ENCODE measurements at regions not wholly inside any gene's neighbourhood (a gene's known extent, or its start where the extent isn't known, plus 50 kb on each side); places are given as distances from the start of the nearest gene placed in this dataset.

GRCh38 chr22:27456696-27457503 lies 344.7 kb downstream of the MN1 start:
- no peak for DNase-seq (ENCODE audit: low spot score)

DNA sequence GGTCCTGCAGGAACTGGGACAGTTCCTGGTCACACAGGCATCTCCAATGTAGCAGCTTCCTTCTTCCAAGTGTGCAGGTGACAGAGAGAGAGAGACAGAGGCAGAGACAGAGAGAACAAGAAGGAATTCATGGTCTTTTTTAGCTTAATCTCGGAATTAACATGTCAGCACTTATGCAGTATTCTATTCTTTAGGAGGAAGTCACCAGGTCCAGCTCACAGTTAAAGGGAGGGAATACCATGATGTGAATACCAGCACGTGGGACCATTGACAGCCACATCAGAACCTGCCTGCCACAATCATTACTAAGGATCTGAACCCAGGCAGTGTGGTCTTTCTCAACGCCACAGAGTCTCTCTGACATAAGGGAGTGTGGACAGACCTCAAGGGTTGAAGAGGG lies 341.6 kb downstream of the MN1 start:
- no peak for DNase-seq (ENCODE audit: low spot score)

DNA sequence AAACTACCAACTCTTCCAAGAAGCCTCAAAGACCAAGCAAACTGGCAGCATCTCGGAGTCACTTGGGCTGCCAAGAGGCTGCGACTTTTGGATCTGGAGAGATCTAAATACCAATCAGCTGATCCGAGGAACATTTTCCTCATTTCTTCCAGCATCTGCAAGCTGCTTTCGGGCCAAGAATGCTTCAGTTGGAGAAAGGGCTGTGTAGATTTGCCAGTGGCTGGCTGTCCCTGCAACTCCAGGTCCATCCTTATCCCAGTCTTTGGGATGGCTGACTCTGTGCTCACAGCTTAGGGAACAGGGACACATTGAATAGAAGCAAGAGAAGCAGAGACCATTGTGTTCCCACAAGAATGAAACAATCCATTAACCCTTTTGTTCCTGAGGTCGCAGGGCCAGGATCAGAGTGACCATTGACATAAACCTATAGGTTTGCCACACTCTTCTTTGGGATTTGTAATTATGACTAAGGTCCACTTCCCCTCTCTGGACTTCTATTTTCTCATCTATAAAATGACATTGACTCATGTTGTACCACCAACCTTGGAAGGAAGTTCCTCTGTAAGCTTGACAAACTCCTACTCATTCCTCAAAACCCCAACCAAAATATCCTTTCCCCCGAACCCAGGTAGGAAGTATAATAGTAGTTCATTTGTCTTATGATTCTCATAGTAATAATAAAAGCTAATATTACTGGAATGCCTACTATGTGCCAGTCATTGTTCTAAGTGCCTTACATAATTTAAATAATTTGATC lies 340.8 kb downstream of the MN1 start:
- no peak for DNase-seq (ENCODE audit: low spot score)

DNA sequence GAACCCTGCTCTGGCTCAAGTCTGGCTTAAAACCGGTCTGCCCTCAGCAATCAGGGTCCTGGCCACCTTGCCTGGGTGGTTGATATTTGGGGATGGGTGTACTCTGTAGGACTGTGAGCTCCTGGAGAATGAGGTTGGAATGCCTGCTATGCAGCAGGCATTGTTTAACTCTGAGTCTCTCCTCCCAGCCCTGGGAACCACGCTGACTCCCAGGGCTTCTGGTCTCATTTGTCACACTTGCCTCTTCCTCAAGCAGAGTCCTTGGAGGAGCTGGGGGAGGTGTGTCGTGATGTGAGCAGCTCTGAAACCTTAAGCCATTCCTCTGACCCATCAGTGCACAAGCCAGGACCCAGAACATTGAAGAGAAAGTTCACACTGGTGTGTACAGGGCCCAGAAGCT lies 340.1 kb downstream of the MN1 start:
- no peak for DNase-seq (ENCODE audit: low spot score)

DNA sequence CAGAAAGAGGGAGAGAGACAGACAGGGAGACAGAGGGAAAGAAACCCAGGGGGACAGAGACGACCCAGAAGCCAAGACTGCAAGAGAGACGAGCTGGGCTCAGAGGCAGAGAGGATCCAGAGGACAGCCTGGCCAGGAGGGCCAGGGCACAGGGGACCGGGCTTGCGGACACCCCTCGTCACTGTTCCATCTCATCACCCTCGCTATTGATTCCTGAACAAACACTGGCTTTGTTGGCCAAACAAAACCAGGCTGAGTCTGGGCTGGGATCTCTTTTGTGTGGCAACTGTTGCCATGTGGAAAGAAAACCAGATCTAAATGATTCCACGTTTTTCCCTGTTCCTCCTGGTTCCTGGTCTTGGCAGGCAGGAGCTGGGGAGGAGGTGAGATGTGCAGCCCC lies 339.4 kb downstream of the MN1 start:
- DNase-seq (ENCODE audit: low spot score), result no peak

DNA sequence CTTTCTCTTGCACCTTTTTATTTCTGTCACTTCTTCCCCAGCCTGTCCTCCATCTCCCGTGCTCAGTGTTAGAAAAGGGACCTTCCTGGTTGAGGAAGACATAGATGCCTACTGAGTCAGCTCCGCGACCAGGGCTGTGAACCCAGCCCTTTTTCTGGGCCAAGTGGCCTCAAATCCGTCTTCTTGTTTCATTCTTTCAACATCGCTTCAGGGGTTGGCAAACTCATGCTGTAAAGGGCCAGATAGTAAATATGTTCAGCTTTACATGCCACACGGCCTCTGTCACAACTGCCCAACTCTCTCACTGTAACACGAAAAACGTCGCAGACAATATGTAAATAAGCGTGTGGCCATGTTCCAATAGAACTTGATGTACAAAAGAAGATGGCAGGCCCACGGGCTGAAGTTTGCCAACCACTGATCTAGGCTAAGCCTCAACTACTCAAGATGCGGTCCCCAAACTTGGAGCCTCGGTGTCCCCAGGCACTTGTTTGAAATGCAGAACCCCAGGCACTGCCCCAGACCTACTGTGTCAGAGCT lies 338.4 kb downstream of the MN1 start:
- DNase-seq (ENCODE audit: low spot score), result no peak

DNA sequence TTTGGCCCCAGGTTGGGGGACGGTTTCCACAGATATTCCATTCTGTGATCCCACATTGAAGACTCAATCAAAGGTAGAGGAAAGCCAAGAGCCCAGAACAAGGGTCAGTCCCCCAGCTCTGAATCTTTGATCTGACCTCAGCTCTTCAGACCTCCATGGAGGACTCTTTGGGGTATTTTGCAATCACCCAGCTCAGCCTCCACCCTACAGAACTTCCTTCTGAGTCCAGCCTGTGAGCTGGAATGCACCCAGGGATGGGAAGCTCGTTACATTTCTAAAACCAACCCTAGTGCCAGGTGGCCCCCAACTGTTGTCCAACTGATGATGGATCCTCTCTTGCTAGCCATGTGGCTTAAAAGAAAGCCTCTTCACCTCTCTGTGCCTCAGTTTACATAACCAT lies 335.3 kb downstream of the MN1 start:
- no peak for DNase-seq (ENCODE audit: low spot score)

DNA sequence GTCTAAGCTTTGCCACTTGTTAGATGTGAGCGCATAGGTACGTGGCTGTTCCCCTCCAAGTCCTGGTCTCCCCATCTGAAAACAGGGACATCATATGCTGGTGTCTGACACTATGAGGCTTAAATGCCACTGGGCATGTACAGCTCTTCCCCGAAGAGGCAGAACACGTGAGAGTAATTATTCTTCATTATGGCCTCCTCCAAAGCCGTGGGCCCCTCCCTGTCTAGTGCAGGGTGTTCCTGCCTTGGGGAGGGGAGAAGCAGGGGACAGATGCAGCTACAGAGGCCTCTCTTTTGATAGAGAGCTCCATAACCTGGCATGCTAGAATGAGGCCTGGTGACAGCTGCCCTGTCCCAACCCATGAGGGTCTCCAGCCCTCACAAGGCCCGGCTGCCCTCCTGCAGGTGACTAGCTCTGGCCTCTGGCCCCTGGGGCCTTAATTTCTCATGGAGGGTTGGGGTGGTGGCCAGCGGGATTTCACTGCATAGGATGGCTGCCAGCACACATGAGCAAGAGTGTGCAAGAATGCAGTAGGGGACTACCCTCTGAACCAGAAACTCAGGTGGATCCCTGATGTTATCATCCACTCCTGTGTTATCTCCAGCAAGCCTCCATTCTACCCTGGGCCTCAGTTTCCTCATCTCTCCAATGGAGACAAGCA lies 334.6 kb downstream of the MN1 start:
- no peak for DNase-seq (ENCODE audit: low spot score)

GRCh38 chr22:27467711-27468110 lies 333.8 kb downstream of the MN1 start:
- no peak for DNase-seq (ENCODE audit: low spot score)

DNA sequence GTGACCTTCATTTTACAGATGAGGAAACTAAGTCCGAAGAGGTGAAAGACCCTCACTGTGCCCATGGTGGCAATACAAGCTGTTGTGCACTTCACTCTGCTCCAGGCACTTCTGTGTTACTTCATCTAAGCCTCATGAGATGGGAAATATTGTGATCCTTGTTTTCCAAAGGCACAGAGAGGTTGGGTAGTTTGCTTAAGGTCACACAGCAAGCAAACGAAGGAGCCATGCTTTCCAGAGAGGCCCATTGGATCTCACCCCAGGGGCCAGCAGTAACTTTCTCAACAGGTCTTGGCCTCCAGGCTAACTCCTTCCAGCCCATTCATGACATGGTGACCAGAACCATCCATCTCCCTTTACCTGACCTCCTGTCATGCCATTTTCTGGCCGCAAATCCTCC lies 332.8 kb downstream of the MN1 start:
- no peak for DNase-seq (ENCODE audit: low spot score)

- DNase-seq (ENCODE audit: low spot score), result no peak
These were observed 331.3 kb downstream of the MN1 start for GRCh38 chr22:27470169-27470772.

- no peak for DNase-seq (ENCODE audit: low spot score)
These were observed 328.6 kb downstream of the MN1 start for GRCh38 chr22:27472975-27473374.

DNA sequence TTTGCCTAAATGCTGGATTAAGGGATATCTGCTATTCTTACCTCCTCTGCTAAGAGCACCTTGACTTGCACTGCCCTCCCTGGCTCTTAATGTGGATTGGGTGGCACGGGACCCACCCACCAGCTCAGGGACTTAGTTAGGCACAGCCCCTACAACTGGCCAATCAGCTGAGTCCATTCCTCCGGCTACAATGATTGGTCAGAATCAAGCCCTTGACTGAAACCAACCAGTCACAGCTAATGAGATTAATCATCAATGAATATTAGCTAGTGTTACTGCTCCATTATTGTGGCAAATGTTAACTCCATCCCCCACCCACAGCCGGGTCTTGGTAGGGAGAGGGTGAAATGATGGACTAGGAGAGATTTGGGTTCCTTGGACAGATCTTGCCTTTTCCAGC lies 328.0 kb downstream of the MN1 start:
- DNase-seq (ENCODE audit: low spot score), result no peak

- DNase-seq (ENCODE audit: low spot score), result no peak
These were observed 327.4 kb downstream of the MN1 start for GRCh38 chr22:27474112-27474571.

- no peak for DNase-seq (ENCODE audit: low spot score)
These were observed 326.6 kb downstream of the MN1 start for GRCh38 chr22:27474711-27475547.

DNA sequence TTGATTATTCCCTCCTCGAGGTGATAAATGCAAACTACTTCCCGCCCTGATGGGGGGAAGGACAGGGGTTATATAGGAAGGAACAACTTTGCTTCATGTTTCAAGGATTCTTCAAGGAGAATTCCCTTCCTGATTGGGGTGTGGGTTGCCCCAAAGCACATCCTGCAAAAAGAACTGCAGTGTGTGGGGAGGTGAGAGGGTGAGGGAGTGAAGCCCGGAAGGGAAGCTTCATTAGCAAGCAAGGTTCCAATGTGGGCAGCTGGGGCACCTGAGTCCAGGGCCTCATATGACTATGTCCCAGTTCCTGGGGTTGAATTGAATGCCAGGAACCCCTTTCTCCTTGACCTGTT lies 326.0 kb downstream of the MN1 start:
- DNase-seq (ENCODE audit: low spot score), result no peak

- no peak for DNase-seq (ENCODE audit: low spot score)
These were observed 325.2 kb downstream of the MN1 start for GRCh38 chr22:27476318-27476717.

DNA sequence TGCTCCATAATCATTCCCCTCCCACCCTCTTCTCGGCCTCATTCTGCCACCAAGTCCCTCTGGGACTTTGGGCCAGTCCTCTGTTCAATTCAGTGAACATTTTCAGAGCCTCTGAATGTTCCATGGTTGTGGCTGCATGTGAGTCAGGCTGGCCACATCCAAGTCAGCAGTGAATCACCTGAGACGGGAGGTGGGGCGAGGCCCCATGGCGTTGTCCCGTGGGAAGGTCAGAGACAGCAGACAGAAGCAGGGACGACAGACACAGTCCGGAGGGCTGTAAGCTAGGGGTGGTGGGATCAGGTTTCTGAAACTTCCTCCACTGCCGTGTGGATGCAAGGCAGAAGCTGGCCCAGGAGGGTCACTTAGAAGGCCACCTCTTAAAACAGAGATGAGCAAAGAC lies 324.8 kb downstream of the MN1 start:
- DNase-seq (ENCODE audit: low spot score), result no peak

GRCh38 chr22:27477171-27477570 lies 324.4 kb downstream of the MN1 start:
- DNase-seq (ENCODE audit: low spot score), result no peak

DNA sequence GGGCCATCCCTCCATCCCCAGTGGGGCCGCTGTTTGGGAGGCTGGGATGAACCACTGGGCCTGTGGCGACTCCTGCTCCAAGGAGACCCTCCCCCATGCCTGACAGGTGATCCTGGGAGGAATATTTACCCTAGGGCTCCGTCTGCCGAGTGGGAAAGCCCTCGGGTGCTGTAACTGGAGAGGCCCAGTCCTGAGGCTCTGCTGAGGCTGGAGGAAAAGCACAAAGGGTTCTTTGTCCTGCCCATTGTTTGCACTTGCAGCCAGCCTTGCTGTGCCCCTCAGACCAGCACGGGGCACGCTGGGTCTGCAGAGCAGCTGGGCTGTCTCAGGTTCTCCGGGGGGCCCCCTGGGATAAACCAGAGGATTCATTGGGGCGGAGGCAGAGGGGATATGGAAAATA lies 321.1 kb downstream of the MN1 start:
- no peak for DNase-seq (ENCODE audit: low spot score)

- no peak for DNase-seq (ENCODE audit: low spot score)
These were observed 319.2 kb downstream of the MN1 start for GRCh38 chr22:27482402-27482801.

Data from mesenteric fat pad (tissue), 1 donor.